WTC11 (cell line): ENCODE measurements at regions not wholly inside any gene's neighbourhood (a gene's known extent, or its start where the extent isn't known, plus 50 kb on each side); places are given as distances from the start of the nearest gene placed in this dataset.

ENCODE experiments used
- ATAC-seq: fragments of 200-7000 bp; cut with Tn5 transposase; 2 replicates; pipeline ENCODE4 v1.10.0; 2021; ENCODE audit warnings: mild to moderate bottlenecking, moderate library complexity
- CTCF ChIA-PET: fragments of 300-600 bp; sonication (Branson Sonifier 250); formaldehyde crosslinking; loops from one replicate; lab custom pipeline; 2021; ENCODE audit warnings: antibody characterized with exemption; lab: Charles Lee
- POLR2A ChIA-PET: fragments of 350-600 bp; sonication (Branson Sonifier 250); formaldehyde crosslinking; loops from one replicate; lab custom pipeline; 2021; ENCODE audit warnings: antibody characterized with exemption; lab: Charles Lee
- DNase-seq: peaks from one replicate; pipeline ENCODE4 v3.0.0; 2021; ENCODE audit warnings: low spot score
- H3K27ac Mint-ChIP-seq: 2 replicates; pipeline ENCODE4 v1.8.0; 2021; ENCODE audit warnings: mixed read lengths
- H3K27me3 Mint-ChIP-seq: 2 replicates; pipeline ENCODE4 v1.8.0; 2021; ENCODE audit warnings: low read depth, mild to moderate bottlenecking, moderate library complexity, mixed read lengths
- H3K36me3 Mint-ChIP-seq: 2 replicates; pipeline ENCODE4 v1.8.0; 2021; ENCODE audit warnings: mixed read lengths
- H3K4me1 Mint-ChIP-seq: 2 replicates; pipeline ENCODE4 v1.8.0; 2022; ENCODE audit warnings: mixed read lengths
- H3K4me3 Mint-ChIP-seq: 2 replicates; pipeline ENCODE4 v1.8.0; 2021; ENCODE audit warnings: mild to moderate bottlenecking, moderate library complexity, mixed read lengths
- H3K9me3 Mint-ChIP-seq: 2 replicates; pipeline ENCODE4 v1.8.0; 2021; ENCODE audit warnings: mixed read lengths
- ATF1 ChIP-seq: sonication (generic); formaldehyde crosslinking; IDR thresholded peaks from 2 replicates; pipeline ENCODE4 v1.8.1; 2023; ENCODE audit warnings: mild to moderate bottlenecking, moderate library complexity, missing genetic modification reagents
- ATF3 ChIP-seq: sonication (generic); formaldehyde crosslinking; conservative IDR thresholded peaks from 2 replicates; pipeline ENCODE4 v1.8.1; 2022; ENCODE audit warnings: mild to moderate bottlenecking, missing genetic modification reagents
- ATF6 ChIP-seq: sonication (generic); formaldehyde crosslinking; IDR thresholded peaks from 2 replicates; pipeline ENCODE4 v1.8.1; 2023; ENCODE audit warnings: mild to moderate bottlenecking, missing genetic modification reagents
- CBFB ChIP-seq: sonication (generic); formaldehyde crosslinking; IDR thresholded peaks from 2 replicates; pipeline ENCODE4 v1.8.1; 2022; ENCODE audit warnings: mild to moderate bottlenecking, low read depth, missing genetic modification reagents
- ETV6 ChIP-seq: sonication (generic); formaldehyde crosslinking; IDR thresholded peaks from 2 replicates; pipeline ENCODE4 v1.8.1; 2022; ENCODE audit warnings: mild to moderate bottlenecking, missing genetic modification reagents
- FOXP4 ChIP-seq: sonication (generic); formaldehyde crosslinking; IDR thresholded peaks from 2 replicates; pipeline ENCODE4 v1.8.0; 2022; ENCODE audit warnings: mild to moderate bottlenecking, missing genetic modification reagents
- IRF1 ChIP-seq: sonication (generic); formaldehyde crosslinking; IDR thresholded peaks from 2 replicates; pipeline ENCODE4 v1.8.0; 2023; ENCODE audit warnings: missing genetic modification reagents
- JAZF1 ChIP-seq: fragments of 250-450 bp; sonication (Bioruptor Pico); IDR thresholded peaks from 2 replicates; pipeline ENCODE4 v1.9.0; 2021; ENCODE audit warnings: moderate library complexity, mild to moderate bottlenecking, inconsistent platforms
- RELA ChIP-seq: sonication (generic); formaldehyde crosslinking; IDR thresholded peaks from 2 replicates; pipeline ENCODE4 v1.8.1; 2022; ENCODE audit warnings: missing genetic modification reagents, mild to moderate bottlenecking, borderline replicate concordance
- TCF7 ChIP-seq: sonication (generic); formaldehyde crosslinking; IDR thresholded peaks from 2 replicates; pipeline ENCODE4 v1.8.0; 2022; ENCODE audit warnings: mild to moderate bottlenecking, low read depth, missing genetic modification reagents, moderate library complexity
- TEAD4 ChIP-seq: sonication (generic); formaldehyde crosslinking; IDR thresholded peaks from 2 replicates; pipeline ENCODE4 v1.8.0; 2022; ENCODE audit warnings: mild to moderate bottlenecking, missing genetic modification reagents
- TP53 ChIP-seq: sonication (generic); formaldehyde crosslinking; IDR thresholded peaks from 2 replicates; pipeline ENCODE4 v1.8.1; 2023; ENCODE audit warnings: mild to moderate bottlenecking, missing genetic modification reagents
- USF1 ChIP-seq: sonication (generic); formaldehyde crosslinking; IDR thresholded peaks from 2 replicates; pipeline ENCODE4 v1.8.0; 2022; ENCODE audit warnings: mild to moderate bottlenecking, missing genetic modification reagents
- USF2 ChIP-seq: sonication (generic); formaldehyde crosslinking; IDR thresholded peaks from 2 replicates; pipeline ENCODE4 v1.8.1; 2023; ENCODE audit warnings: mild to moderate bottlenecking, missing genetic modification reagents, moderate library complexity
- ZBTB21 ChIP-seq: sonication (generic); formaldehyde crosslinking; IDR thresholded peaks from 2 replicates; pipeline ENCODE4 v1.8.1; 2023; ENCODE audit warnings: mild to moderate bottlenecking, missing genetic modification reagents, borderline replicate concordance
- ZBTB43 ChIP-seq: sonication (generic); formaldehyde crosslinking; IDR thresholded peaks from 2 replicates; pipeline ENCODE4 v1.8.1; 2023; ENCODE audit warnings: mild to moderate bottlenecking, missing genetic modification reagents
- ZNF232 ChIP-seq: sonication (generic); formaldehyde crosslinking; IDR thresholded peaks from 2 replicates; pipeline ENCODE4 v1.8.0; 2022; ENCODE audit warnings: mild to moderate bottlenecking, missing genetic modification reagents
- ZNF512 ChIP-seq: sonication (generic); formaldehyde crosslinking; IDR thresholded peaks from 2 replicates; pipeline ENCODE4 v1.8.1; 2022; ENCODE audit warnings: missing genetic modification reagents, borderline replicate concordance
- ZNF532 ChIP-seq: fragments of 250-450 bp; sonication (Bioruptor Pico); IDR thresholded peaks from 2 replicates; pipeline ENCODE4 v1.9.0; 2021; ENCODE audit warnings: mild to moderate bottlenecking, borderline replicate concordance

- DNase-seq = no peak
- POLR2A ChIA-PET = no interaction called here
Observed at GRCh38 chr10:70966646-70967553, 78.5 kb upstream of the PCBD1 start.

More at GRCh38 chr10:70966646-70967553, 78.5 kb upstream of the PCBD1 start:
- no peak overlapping the region for H3K27ac Mint-ChIP-seq
- H3K27me3 Mint-ChIP-seq = peaks cover 11% of the 10 kb centered on the region; the same call in 1 of the 2 replicates
- H3K4me1 Mint-ChIP-seq = peaks cover 29% of the 10 kb centered on the region
- H3K9me3 Mint-ChIP-seq = peaks cover 9% of the 10 kb centered on the region
- ATAC-seq = no peak
- peaks cover 10% of the 10 kb centered on the region for H3K36me3 Mint-ChIP-seq
- CTCF ChIA-PET = interaction anchor here (1.4 kb wide), 1 partner anchor 97 kb away, joined by 5 read pairs; no protein-coding TSS in a partner anchor
- no peak for TF ChIP-seq USF1 (CRISPR knock-in tag)
- TF ChIP-seq TP53 (CRISPR knock-in tag) = no peak
- no peak for TF ChIP-seq ZBTB21
- no peak for TF ChIP-seq TCF7 (CRISPR knock-in tag)
- TF ChIP-seq RELA = no peak
- no peak for TF ChIP-seq ATF1 (CRISPR knock-in tag)
- TF ChIP-seq JAZF1 (CRISPR knock-in tag) = no peak
- no peak for TF ChIP-seq ZBTB43 (CRISPR knock-in tag)
- TF ChIP-seq ZNF512 = no peak
- no peak for TF ChIP-seq ETV6 (CRISPR knock-in tag)
- TF ChIP-seq IRF1 (CRISPR knock-in tag) = no peak
- no peak for TF ChIP-seq FOXP4 (CRISPR knock-in tag)
- no peak for TF ChIP-seq ATF6 (CRISPR knock-in tag)
- no peak for TF ChIP-seq USF2
- TF ChIP-seq TEAD4 = no peak
- no peak for TF ChIP-seq ATF3 (CRISPR knock-in tag)
- TF ChIP-seq ZNF532 (CRISPR knock-in tag) = no peak
- TF ChIP-seq ZNF232 = no peak
- no peak for TF ChIP-seq CBFB (CRISPR knock-in tag)
- TF ChIP-seq, all 79 proteins: peak for 0
- H3K4me3 Mint-ChIP-seq = no peak overlapping the region
